HCT116 (cell line): ENCODE measurements at regions not wholly inside any gene's neighbourhood (a gene's known extent, or its start where the extent isn't known, plus 50 kb on each side); places are given as distances from the start of the nearest gene placed in this dataset.

Experiments
- ATAC-seq: fragments of 200-7000 bp; cut with Tn5 transposase; 2 replicates; pipeline ENCODE4 v1.9.1; 2020; ENCODE audit warnings: mild to moderate bottlenecking, moderate library complexity
- BruUV-seq: library from RNA; stranded (reverse); fragments of 400-500 nt; replicated peaks from 2 replicates; lab custom pipeline; 2021; lab: Mats Ljungman, UMichigan
- CTCF ChIA-PET: fragments of 300-600 bp; sonication (Branson Sonifier 250); formaldehyde crosslinking; loops from one replicate; lab custom pipeline; 2021; ENCODE audit warnings: antibody characterized with exemption; lab: Charles Lee
- POLR2A ChIA-PET: fragments of 300-600, 350-600 bp; sonication (Branson Sonifier 250); formaldehyde crosslinking; loops from one replicate; lab custom pipeline; 2021; ENCODE audit warnings: antibody characterized with exemption; lab: Charles Lee
- RAD21 ChIA-PET, 2 experiments: fragments of 300-600 bp; sonication (Branson Sonifier 250); formaldehyde crosslinking; loops; one replicate each; lab custom pipeline; 2023; ENCODE audit warnings: low total read pairs in 2 of 2; ENCODE audit not compliant: uncharacterized antibody in 2 of 2, unreplicated experiment in 2 of 2, low non-redundant PET in 1 of 2; lab: Charles Lee
- DNase-seq: peaks from one replicate; pipeline ENCODE4 v3.0.0-alpha.2; 2010; ENCODE audit warnings: low read depth, low spot score
- H2AFZ ChIP-seq: fragments of 200-600 bp; shearing (Covaris generic), sonication (generic); 2 replicates; pipeline ENCODE4 v1.6.1; 2017; ENCODE audit warnings: low read depth, mixed run types, mixed read lengths, antibody characterized with exemption, low read length; ENCODE audit not compliant: poor library complexity, severe bottlenecking
- H3K27ac ChIP-seq: 2 replicates; pipeline ENCODE4 v1.5.1; 2012; ENCODE audit warnings: low read depth, low read length
- H3K27me3 ChIP-seq: fragments of 200-600 bp; sonication (generic); 2 replicates; pipeline ENCODE4 v1.6.1; 2016; ENCODE audit warnings: mixed run types, low read length, mixed read lengths; ENCODE audit not compliant: insufficient read depth
- H3K36me3 ChIP-seq, 2 experiments: fragments of 200-500 bp in 1 of 2; fragments of 200-600 bp in 1 of 2; sonication (Bioruptor generic) in 1 of 2; sonication (generic) in 1 of 2; 2 replicates each; pipeline versions ENCODE4 v1.5.1 to v1.6.1; 2014 to 2016; ENCODE audit warnings: low read length in 2 of 2, inconsistent platforms in 1 of 2, mixed read lengths in 1 of 2, mixed run types in 1 of 2; ENCODE audit not compliant: insufficient read depth in 2 of 2, control insufficient read depth in 1 of 2
- H3K4me1 ChIP-seq, 2 experiments: fragments of 200-600 bp in 1 of 2; sonication (generic) in 1 of 2; 2 replicates each; pipeline versions ENCODE4 v1.5.1 to v1.6.1; 2012 to 2017; ENCODE audit warnings: low read length in 2 of 2, inconsistent platforms in 1 of 2, mild to moderate bottlenecking in 1 of 2, mixed read lengths in 1 of 2, mixed run types in 1 of 2, moderate library complexity in 1 of 2; ENCODE audit not compliant: insufficient read depth in 2 of 2, control insufficient read depth in 1 of 2
- H3K4me2 ChIP-seq: fragments of 200-600 bp; sonication (generic); 2 replicates; pipeline ENCODE4 v1.6.1; 2017; ENCODE audit warnings: mixed run types, low read length, mixed read lengths
- H3K4me3 ChIP-seq, 2 experiments: fragments of 200-600 bp in 1 of 2; sonication (generic) in 1 of 2; replicated peaks in 1 of 2; 2 replicates each; pipeline ENCODE4 v1.5.1; 2011 to 2016; ENCODE audit warnings: low read length in 2 of 2, control low read depth in 1 of 2, low read depth in 1 of 2, mild to moderate bottlenecking in 1 of 2, mixed read lengths in 1 of 2, mixed run types in 1 of 2
- H3K79me2 ChIP-seq: fragments of 200-600 bp; sonication (generic); 2 replicates; pipeline ENCODE4 v1.6.1; 2017; ENCODE audit warnings: mild to moderate bottlenecking, mixed run types, low read length, moderate library complexity, mixed read lengths; ENCODE audit not compliant: insufficient read depth
- H3K9ac ChIP-seq: fragments of 200-600 bp; sonication (generic); 2 replicates; pipeline ENCODE4 v1.6.1; 2016; ENCODE audit warnings: low read length, mixed read lengths
- H3K9me2 ChIP-seq: fragments of 200-600 bp; sonication (generic), shearing (Covaris generic); 2 replicates; pipeline ENCODE4 v1.6.1; 2017; ENCODE audit warnings: mixed run types, mild to moderate bottlenecking, moderate library complexity; ENCODE audit not compliant: insufficient read depth
- H3K9me3 ChIP-seq, 2 experiments: fragments of 200-500 bp in 1 of 2; fragments of 200-600 bp in 1 of 2; sonication (Bioruptor generic) in 1 of 2; sonication (generic) in 1 of 2; 2 replicates each; pipeline ENCODE4 v1.6.1; 2014 to 2017; ENCODE audit warnings: low read length in 2 of 2, mixed read lengths in 2 of 2, inconsistent platforms in 1 of 2, low read depth in 1 of 2, mild to moderate bottlenecking in 1 of 2, mixed run types in 1 of 2, moderate library complexity in 1 of 2; ENCODE audit not compliant: control insufficient read depth in 1 of 2, insufficient read depth in 1 of 2
- H4K20me1 ChIP-seq: fragments of 200-600 bp; sonication (generic), shearing (Covaris generic); 2 replicates; pipeline ENCODE4 v1.6.1; 2017; ENCODE audit warnings: mixed run types, mild to moderate bottlenecking, moderate library complexity; ENCODE audit not compliant: insufficient read depth
- ATF3 ChIP-seq: IDR thresholded peaks from 2 replicates; pipeline ENCODE4 v1.6.1; 2012
- CEBPB ChIP-seq: IDR thresholded peaks from 2 replicates; pipeline ENCODE4 v1.6.1; 2012; ENCODE audit warnings: low read depth
- EGR1 ChIP-seq: IDR thresholded peaks from 2 replicates; pipeline ENCODE4 v1.6.1; 2012; ENCODE audit warnings: low read depth
- ELF1 ChIP-seq: IDR thresholded peaks from 2 replicates; pipeline ENCODE4 v1.6.1; 2012; ENCODE audit warnings: low read depth, borderline replicate concordance
- EZH2phosphoT487 ChIP-seq: fragments of 200-600 bp; IDR thresholded peaks from 2 replicates; pipeline ENCODE4 v1.6.1; 2018; ENCODE audit warnings: antibody characterized with exemption, borderline replicate concordance
- POLR2AphosphoS5 ChIP-seq: IDR thresholded peaks from 2 replicates; pipeline ENCODE4 v1.6.1; 2011; ENCODE audit warnings: mild to moderate bottlenecking, low read depth, low read length, moderate library complexity
- RAD21 ChIP-seq: IDR thresholded peaks from 2 replicates; pipeline ENCODE4 v1.6.1; 2012; ENCODE audit warnings: low read depth, mild to moderate bottlenecking
- REST ChIP-seq: IDR thresholded peaks from 2 replicates; pipeline ENCODE4 v1.6.1; 2012; ENCODE audit warnings: low read depth
- SIN3A ChIP-seq: IDR thresholded peaks from 2 replicates; pipeline ENCODE4 v1.6.1; 2012; ENCODE audit warnings: low read depth
- SP1 ChIP-seq: IDR thresholded peaks from 2 replicates; pipeline ENCODE4 v1.6.1; 2012; ENCODE audit warnings: low read depth
- ZBTB33 ChIP-seq: IDR thresholded peaks from 2 replicates; pipeline ENCODE4 v1.6.1; 2011; ENCODE audit warnings: mild to moderate bottlenecking, low read length, moderate library complexity; ENCODE audit not compliant: insufficient replicate concordance; ENCODE audit errors: extremely low read depth
- ZFX ChIP-seq: fragments of 450-650 bp; IDR thresholded peaks from 2 replicates; pipeline ENCODE4 v1.6.1; 2017
- ZNF274 ChIP-seq: fragments of 200-500 bp; sonication (Bioruptor generic); IDR thresholded peaks from 2 replicates; pipeline ENCODE4 v1.6.1; 2014; ENCODE audit warnings: mild to moderate bottlenecking, low read depth, low read length, inconsistent platforms
- intact Hi-C: fragments of 100-400 bp; cut with micrococcal nuclease; formaldehyde crosslinking; loops from 2 replicates; pipeline ENCODE4 v1.10.0; 2022

- Histone ChIP-seq H2AFZ (no peak overlapping the region), H3K9ac (no peak overlapping the region), H3K9me3 (no peaks in the 10 kb centered on the region), H3K9me2 (no peaks in the 10 kb centered on the region), H3K27me3 (peaks cover 10% of the 10 kb centered on the region; the same call in 1 of the 2 replicates), H3K79me2 (no peaks in the 10 kb centered on the region), H3K36me3 (no peaks in the 10 kb centered on the region)
- ATAC-seq: no peak
- CTCF ChIA-PET: no interaction called here
- intact Hi-C loops: no loop called here
- TF ChIP-seq POLR2AphosphoS5 (no peak), SP1 (no peak), REST (no peak), SIN3A (no peak), RAD21 (no peak), ATF3 (no peak), ELF1 (no peak), ZNF274 (no peak), EZH2phosphoT487 (no peak), CEBPB (no peak), ZFX (no peak), ZBTB33 (no peak), EGR1 (no peak)
- TF ChIP-seq, all 23 proteins: peak for 0
- no peaks in the 10 kb centered on the region for H4K20me1 ChIP-seq
- ChIA-PET RAD21 (interaction anchor here in 1 of 2 experiments (0.6 kb wide), 1 partner anchor 293 kb away, joined by 3 read pairs; no protein-coding TSS in a partner anchor), POLR2A (no interaction called here)
- no peak for DNase-seq
- no peaks in the 10 kb centered on the region for H3K4me1 ChIP-seq
- H3K4me2 ChIP-seq: no peak overlapping the region
- BruUV-seq: no TSS peak
- no peak overlapping the region for H3K4me3 ChIP-seq
- no peak overlapping the region for H3K27ac ChIP-seq
These were observed 210.0 kb upstream of the NT5C1B start for GRCh38 chr2:18799397-18799796.
